IMR-90 (cell line): ENCODE measurements at regions not wholly inside any gene's neighbourhood (a gene's known extent, or its start where the extent isn't known, plus 50 kb on each side); places are given as distances from the start of the nearest gene placed in this dataset.

Source experiments
- ATAC-seq: fragments of 200-7000 bp; cut with Tn5 transposase; 2 replicates; pipeline ENCODE4 v1.9.1; 2020; ENCODE audit warnings: low read depth, mild to moderate bottlenecking, moderate library complexity
- BruUV-seq: library from RNA; stranded (reverse); fragments of 400-500 nt; replicated peaks from 2 replicates; lab custom pipeline; 2021; lab: Mats Ljungman, UMichigan
- CTCF ChIA-PET: fragments of 300-600 bp; formaldehyde crosslinking; extraction: SDS; loops from one replicate; lab custom pipeline; 2021; ENCODE audit warnings: antibody characterized with exemption; lab: Yijun Ruan, JAX
- POLR2A ChIA-PET: fragments of 300-600 bp; sonication (Branson Sonifier 250); formaldehyde crosslinking; loops from one replicate; lab custom pipeline; 2022; ENCODE audit warnings: antibody characterized with exemption; ENCODE audit not compliant: unreplicated experiment; lab: Charles Lee
- DNase-seq: peaks from one replicate; pipeline ENCODE4 v3.0.0; 2013
- H2AFZ ChIP-seq: replicated peaks from 2 replicates; pipeline ENCODE3; 2013; ENCODE audit warnings: low read length, mild to moderate bottlenecking; ENCODE audit not compliant: poor library complexity
- H2AK5ac ChIP-seq: 2 replicates; pipeline ENCODE4 v1.6.1; 2013; ENCODE audit warnings: low read depth, low read length, inconsistent platforms
- H2AK9ac ChIP-seq: replicated peaks from 2 replicates; pipeline ENCODE3; 2013; ENCODE audit warnings: mild to moderate bottlenecking, low read depth, low read length, moderate library complexity; ENCODE audit not compliant: poor library complexity
- H2BK120ac ChIP-seq: 2 replicates; pipeline ENCODE4 v1.6.1; 2013; ENCODE audit warnings: low read depth, low read length, inconsistent platforms
- H2BK15ac ChIP-seq: 3 replicates; pipeline ENCODE4 v1.6.1; 2013; ENCODE audit warnings: low read depth, low read length, inconsistent platforms
- H2BK20ac ChIP-seq: 2 replicates; pipeline ENCODE4 v1.6.1; 2013; ENCODE audit warnings: low read depth, mild to moderate bottlenecking, inconsistent platforms, low read length, moderate library complexity
- H2BK5ac ChIP-seq: 2 replicates; pipeline ENCODE4 v1.6.1; 2013; ENCODE audit warnings: mild to moderate bottlenecking, low read depth, low read length, inconsistent platforms; ENCODE audit not compliant: poor library complexity, severe bottlenecking
- H3K14ac ChIP-seq: replicated peaks from 2 replicates; pipeline ENCODE4 v1.6.1; 2013; ENCODE audit warnings: low read depth, low read length, inconsistent platforms
- H3K18ac ChIP-seq: 2 replicates; pipeline ENCODE4 v1.6.1; 2013; ENCODE audit warnings: low read depth, low read length, control low read depth
- H3K23ac ChIP-seq: 2 replicates; pipeline ENCODE4 v1.6.1; 2013; ENCODE audit warnings: low read depth, low read length, inconsistent platforms
- H3K27ac ChIP-seq: 2 replicates; pipeline ENCODE4 v1.5.1; 2013; ENCODE audit warnings: mild to moderate bottlenecking, control low read depth, low read length; ENCODE audit not compliant: insufficient read depth
- H3K27me3 ChIP-seq: 2 replicates; pipeline ENCODE4 v1.6.1; 2013; ENCODE audit warnings: low read length; ENCODE audit not compliant: control insufficient read depth, insufficient read depth
- H3K36me3 ChIP-seq: 2 replicates; pipeline ENCODE4 v1.6.1; 2013; ENCODE audit warnings: low read length, mixed read lengths; ENCODE audit not compliant: control insufficient read depth, insufficient read depth
- H3K4ac ChIP-seq: 2 replicates; pipeline ENCODE4 v1.6.1; 2013; ENCODE audit warnings: low read depth, low read length, inconsistent platforms
- H3K4me1 ChIP-seq: 2 replicates; pipeline ENCODE4 v1.6.1; 2013; ENCODE audit warnings: low read length, mixed read lengths; ENCODE audit not compliant: control insufficient read depth, insufficient read depth
- H3K4me2 ChIP-seq: 2 replicates; pipeline ENCODE4 v1.6.1; 2013; ENCODE audit warnings: low read depth, mild to moderate bottlenecking, control low read depth, low read length, moderate library complexity
- H3K4me3 ChIP-seq: 2 replicates; pipeline ENCODE4 v1.5.1; 2013; ENCODE audit warnings: low read depth, mild to moderate bottlenecking, control low read depth, low read length, moderate library complexity; ENCODE audit not compliant: insufficient read depth
- H3K56ac ChIP-seq: 2 replicates; pipeline ENCODE4 v1.6.1; 2013; ENCODE audit warnings: low read length, inconsistent platforms; ENCODE audit not compliant: insufficient read depth; ENCODE audit errors: extremely low read depth
- H3K79me1 ChIP-seq, 2 experiments: 2 replicates each; pipeline ENCODE4 v1.6.1; 2013; ENCODE audit warnings: low read length in 2 of 2, inconsistent platforms in 1 of 2, low read depth in 1 of 2
- H3K9ac ChIP-seq: 2 replicates; pipeline ENCODE4 v1.6.1; 2013; ENCODE audit warnings: low read depth, low read length, control low read depth
- H3K9me1 ChIP-seq: 2 replicates; pipeline ENCODE4 v1.6.1; 2013; ENCODE audit warnings: low read length, inconsistent platforms; ENCODE audit not compliant: insufficient read depth
- H3K9me3 ChIP-seq: 2 replicates; pipeline ENCODE4 v1.6.1; 2013; ENCODE audit warnings: low read length; ENCODE audit not compliant: control insufficient read depth, insufficient read depth
- H4K20me1 ChIP-seq: 2 replicates; pipeline ENCODE4 v1.6.1; 2013; ENCODE audit warnings: low read length, inconsistent platforms; ENCODE audit not compliant: insufficient read depth
- H4K5ac ChIP-seq: 2 replicates; pipeline ENCODE4 v1.6.1; 2013; ENCODE audit warnings: mild to moderate bottlenecking, low read depth, low read length, control low read depth
- H4K8ac ChIP-seq, 2 experiments: 2 replicates each; pipeline ENCODE4 v1.6.1; 2013; ENCODE audit warnings: low read depth in 2 of 2, low read length in 2 of 2, control low read depth in 1 of 2, inconsistent platforms in 1 of 2
- H4K91ac ChIP-seq: 2 replicates; pipeline ENCODE4 v1.6.1; 2013; ENCODE audit warnings: low read depth, low read length, inconsistent platforms; ENCODE audit not compliant: insufficient read depth
- BHLHE40 ChIP-seq: fragments of 150-350 bp; IDR thresholded peaks from 2 replicates; pipeline ENCODE4 v1.6.1; 2016; ENCODE audit warnings: mild to moderate bottlenecking, low read depth, low read length
- CEBPB ChIP-seq: IDR thresholded peaks from 2 replicates; pipeline ENCODE4 v1.6.1; 2012; ENCODE audit warnings: low read depth, low read length, improper control_type of control experiment
- CHD1 ChIP-seq: IDR thresholded peaks from 2 replicates; pipeline ENCODE4 v1.6.1; 2012; ENCODE audit warnings: low read depth, low read length, improper control_type of control experiment
- CTCF ChIP-seq: conservative IDR thresholded peaks from 2 replicates; pipeline ENCODE4 v1.5.1; 2012; ENCODE audit warnings: mild to moderate bottlenecking, low read depth, low read length, improper control_type of control experiment
- ELK1 ChIP-seq: fragments of 150-350 bp; IDR thresholded peaks from 2 replicates; pipeline ENCODE4 v1.6.1; 2016; ENCODE audit warnings: low read depth, mild to moderate bottlenecking, low read length, moderate library complexity, borderline replicate concordance
- FOS ChIP-seq: fragments of 150-350 bp; IDR thresholded peaks from 2 replicates; pipeline ENCODE4 v1.6.1; 2016; ENCODE audit warnings: low read depth, low read length
- MAFK ChIP-seq: IDR thresholded peaks from 2 replicates; pipeline ENCODE4 v1.6.1; 2012; ENCODE audit warnings: low read depth, low read length, improper control_type of control experiment
- MAZ ChIP-seq: IDR thresholded peaks from 2 replicates; pipeline ENCODE4 v1.6.1; 2012; ENCODE audit warnings: low read depth, mild to moderate bottlenecking, low read length, improper control_type of control experiment, moderate library complexity, borderline replicate concordance
- MXI1 ChIP-seq: IDR thresholded peaks from 2 replicates; pipeline ENCODE4 v1.6.1; 2012; ENCODE audit warnings: low read depth, mild to moderate bottlenecking, low read length, moderate library complexity, borderline replicate concordance
- NFE2L2 ChIP-seq: fragments of 150-350 bp; IDR thresholded peaks from 2 replicates; pipeline ENCODE4 v1.6.1; 2016; ENCODE audit warnings: low read depth, mild to moderate bottlenecking, low read length
- POLR2A ChIP-seq: IDR thresholded peaks from 2 replicates; pipeline ENCODE4 v1.6.1; 2012; ENCODE audit warnings: mild to moderate bottlenecking, low read depth, low read length
- RAD21 ChIP-seq: IDR thresholded peaks from 2 replicates; pipeline ENCODE4 v1.6.1; 2012; ENCODE audit warnings: low read length, improper control_type of control experiment
- RCOR1 ChIP-seq: IDR thresholded peaks from 2 replicates; pipeline ENCODE4 v1.6.1; 2012; ENCODE audit warnings: mild to moderate bottlenecking, low read length, improper control_type of control experiment; ENCODE audit not compliant: insufficient replicate concordance
- RFX5 ChIP-seq: IDR thresholded peaks from 2 replicates; pipeline ENCODE4 v1.8.0; 2012; ENCODE audit warnings: low read depth, mild to moderate bottlenecking, low read length, moderate library complexity
- SMC3 ChIP-seq: fragments of 150-350 bp; IDR thresholded peaks from 2 replicates; pipeline ENCODE4 v1.6.1; 2016; ENCODE audit warnings: low read depth, mild to moderate bottlenecking, antibody characterized with exemption, low read length, moderate library complexity
- USF2 ChIP-seq: fragments of 150-350 bp; IDR thresholded peaks from 2 replicates; pipeline ENCODE4 v1.6.1; 2017; ENCODE audit warnings: mild to moderate bottlenecking, antibody characterized with exemption, low read length, low read depth
- WGBS, 2 experiments: methylation state at CpG; one replicate each; pipeline versions ENCODE4 v1.1.5 to v1.1.7; 2013; ENCODE audit warnings: missing lambda C conversion rate in 2 of 2; ENCODE audit not compliant: insufficient read length in 1 of 2; ENCODE audit errors: extremely low coverage in 2 of 2; 5-methylcytosine and 5-hydroxymethylcytosine counted together
- dilution Hi-C: fragments of 300-500 bp; cut with HindIII; formaldehyde crosslinking; loops from one replicate; pipeline ENCODE4 v1.14.3; 2018; ENCODE audit warnings: low sequenced_read_pairs; ENCODE audit not compliant: unreplicated experiment
- in situ Hi-C: fragments of 300-500 bp; cut with MboI; formaldehyde crosslinking; loops from 3 replicates; pipeline ENCODE4 v1.14.3; 2019; ENCODE audit warnings: low sequenced_read_pairs, inconsistent platforms, mixed read lengths
- intact Hi-C: fragments of 100-400 bp; cut with micrococcal nuclease; formaldehyde crosslinking; loops from 2 replicates; pipeline ENCODE4 v1.10.0; 2022

- Histone ChIP-seq H2BK20ac (no peak overlapping the region), H3K23ac (no peak overlapping the region), H3K9me3 (peaks cover 14% of the 10 kb centered on the region), H4K91ac (no peak overlapping the region), H3K4ac (no peak overlapping the region), H2BK5ac (no peak overlapping the region), H4K5ac (no peak overlapping the region), H3K18ac (no peak overlapping the region), H3K4me2 (no peak overlapping the region), H3K79me1 (no peaks in the 10 kb centered on the region), H3K9ac (no peak overlapping the region), H3K56ac (no peak overlapping the region), H2BK15ac (no peak overlapping the region), H2AK5ac (no peak overlapping the region), H4K8ac (no peak overlapping the region), H2AK9ac (no peak overlapping the region), H2BK120ac (no peak overlapping the region), H2AFZ (no peak overlapping the region), H3K36me3 (no peaks in the 10 kb centered on the region), H3K27ac (no peak overlapping the region), H3K4me3 (no peak overlapping the region), H3K9me1 (no peaks in the 10 kb centered on the region), H3K27me3 (no peaks in the 10 kb centered on the region), H3K4me1 (no peaks in the 10 kb centered on the region), H3K14ac (no peak overlapping the region), H4K20me1 (no peaks in the 10 kb centered on the region)
- DNase-seq (no peak), ATAC-seq (no peak)
- no TSS peak for BruUV-seq
- intact Hi-C loops (no loop called here), in situ Hi-C loops (no loop called here), dilution Hi-C loops (no loop called here)
- CTCF ChIA-PET = no interaction called here
- no peak for TF ChIP-seq ELK1
- no peak for TF ChIP-seq RAD21
- TF ChIP-seq SMC3 = no peak
- no peak for TF ChIP-seq BHLHE40
- TF ChIP-seq NFE2L2 = no peak
- no peak for TF ChIP-seq FOS
- TF ChIP-seq RCOR1 = no peak
- no peak for TF ChIP-seq RFX5
- no peak for TF ChIP-seq CTCF
- TF ChIP-seq MXI1 = no peak
- no peak for TF ChIP-seq MAFK
- TF ChIP-seq MAZ = no peak
- TF ChIP-seq CEBPB = no peak
- TF ChIP-seq CHD1 = no peak
- TF ChIP-seq POLR2A = no peak
- TF ChIP-seq USF2 = no peak
- no CpG with 5 or more reads among the region's 1 CpG for WGBS, 2 experiments
- POLR2A ChIA-PET = no interaction called here
Observed at GRCh38 chr14:106651016-106651415, 1124.6 kb downstream of the TMEM121 start.
